Activated CD8-positive, alpha-beta memory T cell treated with anti-CD3 and anti-CD28 coated beads, Interleukin-2, amount 50 U/mL, for 4 hours (primary cell): ENCODE measurements at regions not wholly inside any gene's neighbourhood (a gene's known extent, or its start where the extent isn't known, plus 50 kb on each side); places are given as distances from the start of the nearest gene placed in this dataset.
"Not testable (repeated sequence)": the region's sequence is repeated elsewhere in the genome, so short reads cannot be mapped to it uniquely, and the experiment has no call there.

Experiments used
- DNase-seq: peaks from one replicate; pipeline ENCODE4 v3.0.0-alpha.2; 2020

DNA sequence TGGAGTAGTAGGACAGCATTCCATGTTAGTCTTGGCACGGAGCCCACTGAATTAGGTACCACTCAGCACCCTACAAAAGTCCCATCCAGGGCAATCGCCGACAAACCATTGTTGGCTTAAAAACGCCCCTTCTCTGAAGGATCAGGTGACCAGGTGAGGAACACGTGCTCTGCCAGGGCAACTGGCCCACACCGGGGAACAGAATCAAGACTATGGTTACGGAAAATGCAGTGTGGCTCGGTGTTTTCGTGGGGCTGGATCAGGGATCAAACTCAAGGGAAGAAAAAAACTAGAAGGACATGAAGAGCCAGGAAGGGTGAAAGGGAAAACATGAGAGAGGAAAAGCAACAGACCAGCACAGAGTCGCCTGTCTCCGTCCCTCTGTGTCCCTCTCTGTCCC lies 177.8 kb upstream of the ARID1B start:
- no peak for DNase-seq

DNA sequence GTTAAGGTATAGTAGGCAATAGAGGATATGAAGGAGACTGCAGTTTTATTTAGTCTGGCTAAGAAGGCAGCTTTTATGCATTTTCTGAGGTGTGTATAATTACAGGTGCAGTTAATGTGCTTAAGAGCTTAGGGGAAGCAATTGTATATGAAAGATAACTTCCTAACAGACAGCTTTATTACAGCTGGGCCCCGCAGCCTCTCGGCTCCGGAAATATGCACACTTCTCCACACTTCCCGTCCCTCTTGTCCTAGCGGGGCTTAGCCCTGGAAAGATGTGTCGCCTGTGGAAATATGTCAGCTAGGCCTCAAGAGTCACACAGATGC lies 178.4 kb upstream of the ARID1B start:
- no peak for DNase-seq

DNA sequence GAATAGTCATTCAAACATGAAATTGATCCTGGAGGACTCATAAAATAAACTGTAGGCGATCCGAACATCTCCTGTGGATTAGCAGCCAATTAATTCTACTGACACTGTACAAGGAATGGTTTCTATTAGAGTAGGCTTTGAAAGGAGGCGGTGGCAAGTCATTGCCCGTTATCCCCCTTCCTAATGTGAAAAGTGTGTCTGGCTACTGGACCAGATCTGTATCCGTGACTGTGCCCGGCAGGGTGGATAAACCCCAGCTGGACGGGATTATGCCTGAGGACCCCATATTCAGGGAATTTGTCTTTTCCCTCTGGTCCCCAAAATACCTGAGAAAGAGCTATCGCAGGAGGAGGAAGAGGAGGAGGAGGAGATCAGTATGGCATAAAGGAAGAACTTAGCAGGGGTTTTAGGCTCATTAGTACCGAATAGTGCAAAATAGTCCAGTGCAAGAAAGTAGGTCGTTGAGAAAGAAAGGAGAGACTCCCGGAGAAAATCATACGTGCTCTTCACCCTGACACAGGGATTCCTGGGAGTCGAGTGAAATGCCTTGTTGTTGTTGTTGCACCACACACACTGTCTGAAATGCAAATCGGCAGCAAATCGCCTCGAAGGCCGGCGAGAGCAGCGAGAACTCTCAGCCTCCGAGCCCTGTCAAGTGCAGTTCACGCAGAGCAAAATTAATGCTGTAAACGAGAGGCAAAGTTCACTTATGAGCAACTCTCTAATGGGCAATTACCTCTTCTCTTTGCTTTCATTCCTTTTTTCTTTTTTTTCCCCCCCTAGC lies 178.9 kb upstream of the ARID1B start:
- no peak for DNase-seq

DNA sequence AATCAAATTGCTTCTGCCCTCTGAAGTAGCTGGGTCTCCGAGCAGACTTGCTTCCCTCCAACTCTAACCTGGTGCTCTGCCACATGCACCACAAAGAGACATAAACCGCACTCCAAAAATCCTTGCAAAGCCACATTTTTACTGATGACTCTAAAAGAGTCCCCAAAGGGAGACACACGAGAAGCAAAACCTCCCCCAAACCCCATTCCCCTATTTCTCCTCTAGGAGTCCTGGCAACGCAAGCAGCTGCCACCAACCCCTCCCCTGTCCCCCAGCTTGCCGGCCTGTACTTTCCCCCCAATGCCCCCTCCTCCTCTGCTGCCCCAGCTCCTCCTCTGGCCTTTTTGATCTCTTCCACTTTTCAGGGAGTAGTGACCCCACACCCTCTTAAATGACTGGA lies 180.1 kb upstream of the ARID1B start:
- no peak for DNase-seq

DNA sequence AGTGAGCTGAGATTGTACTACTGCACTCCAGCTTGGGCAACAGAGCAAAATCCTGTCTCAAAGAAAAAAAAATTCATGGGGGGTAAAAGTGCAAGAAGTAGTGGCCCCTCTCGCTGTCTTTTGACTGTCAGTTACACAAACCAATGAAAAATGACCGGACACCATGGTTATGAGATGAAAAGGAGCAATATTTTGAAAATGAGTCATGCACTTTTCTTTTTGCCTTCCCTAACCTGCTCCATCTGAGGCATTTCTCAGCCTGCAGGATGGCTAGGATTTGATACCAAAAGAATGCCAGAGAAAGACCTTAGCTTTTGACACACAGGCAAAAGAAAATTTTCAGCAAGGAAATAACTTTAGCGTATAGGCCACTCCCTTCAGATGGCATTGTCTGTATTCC lies 181.7 kb upstream of the ARID1B start:
- DNase-seq = no peak

DNA sequence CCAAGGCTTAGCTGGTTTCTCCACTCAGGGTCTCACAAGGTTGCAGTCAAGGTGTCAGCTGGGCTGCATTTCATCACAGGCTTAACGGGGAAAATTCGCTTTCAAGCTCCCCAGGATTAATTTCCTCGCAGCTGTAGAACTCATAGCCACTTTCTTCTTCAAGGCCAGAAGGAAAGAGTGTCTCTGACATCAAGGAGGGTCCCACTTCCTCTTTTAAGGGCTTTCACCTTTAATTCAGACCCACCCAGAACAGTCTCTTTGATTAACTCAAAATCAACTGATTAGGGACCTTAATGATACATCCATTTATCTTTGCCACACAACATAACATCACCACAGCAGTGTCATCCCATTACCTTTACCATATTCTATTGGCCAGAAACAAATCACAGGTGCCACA lies 183.3 kb upstream of the ARID1B start:
- no peak for DNase-seq

DNA sequence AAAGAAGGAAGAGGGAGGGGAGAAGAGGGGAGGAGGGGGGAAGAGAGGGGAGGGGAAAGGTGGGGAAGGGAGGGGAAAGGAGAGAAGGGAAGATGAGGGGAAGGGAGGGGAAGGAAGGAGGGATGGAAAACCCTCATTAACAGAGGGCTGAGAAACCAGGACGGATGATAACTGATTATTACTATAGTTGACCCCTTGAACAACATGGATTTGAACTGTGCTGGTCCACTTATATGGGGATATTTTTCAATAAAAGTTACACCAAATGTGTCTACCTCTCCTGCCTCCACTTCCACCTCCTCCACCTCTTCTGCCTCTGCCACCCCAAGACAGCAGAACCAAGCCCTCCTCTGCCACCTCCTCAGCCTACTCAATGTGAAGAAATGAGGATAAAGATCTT lies 184.1 kb upstream of the ARID1B start:
- DNase-seq = no peak

DNA sequence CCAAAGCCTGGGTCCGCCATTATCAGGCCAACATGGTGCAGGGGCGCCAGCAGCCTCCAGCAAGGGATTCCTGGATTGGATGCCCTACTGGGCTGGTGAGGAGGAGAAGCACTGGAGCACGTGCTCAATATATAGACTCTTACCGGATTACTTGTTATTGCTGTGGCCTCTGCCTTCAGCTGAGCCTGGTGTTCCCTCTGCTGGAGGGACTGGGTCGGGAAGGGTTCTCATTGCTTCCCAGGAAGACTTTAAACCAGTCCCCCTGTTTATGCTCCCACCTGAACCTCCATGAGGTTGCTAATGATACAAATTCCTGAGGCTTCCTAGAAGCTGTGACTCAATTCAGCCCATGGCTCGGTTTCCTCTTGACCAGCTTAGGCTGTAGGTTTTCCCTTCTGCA lies 186.7 kb upstream of the ARID1B start:
- DNase-seq = no peak

DNA sequence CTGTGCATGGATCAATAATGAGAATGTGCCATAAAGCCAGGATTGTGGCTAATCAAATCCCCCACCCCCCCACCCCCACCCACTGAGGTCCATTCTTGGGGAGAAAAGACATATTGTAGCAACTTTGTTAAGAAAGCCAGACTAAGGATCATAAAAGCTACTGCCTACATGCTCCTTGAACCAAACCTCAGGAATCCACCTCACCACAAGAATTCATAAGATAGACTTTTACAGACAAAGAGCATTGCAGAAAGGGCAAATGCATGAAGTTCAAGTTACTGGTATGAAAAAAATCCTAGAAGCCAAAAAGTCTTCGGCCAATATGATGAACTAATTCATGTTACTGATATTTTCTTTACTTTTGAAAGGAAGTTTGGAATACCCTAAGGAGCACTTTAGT lies 187.9 kb upstream of the ARID1B start:
- no peak for DNase-seq

DNA sequence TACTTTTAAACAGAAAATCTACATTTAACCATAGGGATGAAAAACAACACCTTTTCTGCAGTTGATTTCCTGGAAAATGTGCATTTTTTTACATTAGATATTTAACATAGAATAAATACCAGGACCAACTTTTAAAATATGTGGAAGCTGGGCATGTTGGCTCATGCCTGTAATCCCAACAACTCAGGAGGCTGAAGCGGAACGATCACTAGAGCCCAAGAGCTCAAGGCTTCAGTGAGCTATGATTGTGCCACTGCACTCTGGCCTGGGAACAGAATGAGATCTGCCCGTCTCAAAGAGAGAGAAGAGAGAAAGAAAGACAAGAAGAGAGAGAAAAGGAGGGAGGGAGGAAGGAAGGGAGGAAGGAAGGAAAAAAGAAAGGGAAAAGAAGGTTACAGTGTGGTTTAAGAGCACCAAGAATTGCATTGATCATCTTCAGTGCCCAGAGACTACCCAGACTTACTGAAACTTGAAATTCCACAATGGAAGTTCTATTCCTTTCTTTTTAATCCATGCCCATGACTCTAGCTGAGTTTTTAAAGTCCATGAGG lies 189.4 kb upstream of the ARID1B start:
- DNase-seq = no peak

DNA sequence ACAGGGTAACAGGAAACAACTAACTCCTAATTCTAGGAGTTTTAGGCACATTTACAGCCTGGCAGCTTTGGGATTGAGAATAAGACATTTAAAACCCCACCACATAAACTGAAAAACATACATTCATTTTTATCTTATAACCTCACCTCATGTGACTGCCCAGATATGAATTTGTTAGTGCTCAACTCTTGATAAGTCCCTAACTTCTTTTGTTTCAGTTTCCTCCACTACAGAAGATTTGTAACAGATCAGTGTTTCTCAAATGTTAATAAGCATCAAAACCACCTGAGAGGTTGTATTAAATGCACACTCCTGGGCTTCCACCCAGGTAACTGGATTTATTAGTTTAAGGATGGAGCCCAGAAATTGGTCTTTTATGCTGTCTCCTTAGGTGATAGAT lies 190.1 kb upstream of the ARID1B start:
- DNase-seq = no peak

DNA sequence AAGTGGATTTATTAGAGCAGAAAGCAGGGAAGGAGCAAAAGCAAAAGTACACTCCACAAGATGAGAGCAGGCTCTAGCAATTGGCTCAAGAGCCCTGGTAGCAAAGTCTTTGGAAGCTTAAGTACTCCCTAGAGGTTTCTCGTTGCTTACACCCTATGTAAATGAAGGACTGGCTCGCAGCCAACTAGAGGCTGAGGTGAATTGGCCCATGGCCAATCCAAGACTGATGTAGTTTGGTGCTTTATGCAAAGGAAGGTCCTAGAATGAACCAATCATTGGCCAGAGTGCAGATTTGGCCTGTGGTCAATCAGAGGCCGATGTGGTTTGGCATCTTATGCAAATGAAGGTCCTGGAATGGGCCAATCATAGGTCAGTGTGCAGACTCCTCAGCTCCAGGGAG lies 191.3 kb upstream of the ARID1B start:
- DNase-seq = no peak

DNA sequence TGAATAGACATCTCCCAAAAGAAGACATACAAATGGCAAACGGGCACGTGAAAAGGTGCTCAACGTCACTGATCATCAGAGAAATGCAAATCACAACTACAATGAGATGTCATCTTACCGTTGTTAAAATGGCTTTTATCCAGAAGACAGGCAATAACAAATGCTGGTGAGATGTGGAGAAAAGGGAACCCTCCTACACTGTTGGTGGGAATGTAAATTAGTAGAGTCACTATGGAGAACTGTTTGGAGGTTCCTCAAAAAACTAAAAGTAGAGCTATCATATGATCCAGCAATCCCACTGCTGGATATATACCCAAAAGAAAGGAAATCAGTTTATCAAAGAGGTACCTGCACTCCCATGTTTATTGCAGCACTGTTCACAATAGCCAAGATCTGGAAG lies 193.1 kb upstream of the ARID1B start:
- not testable (repeated sequence) for DNase-seq

DNA sequence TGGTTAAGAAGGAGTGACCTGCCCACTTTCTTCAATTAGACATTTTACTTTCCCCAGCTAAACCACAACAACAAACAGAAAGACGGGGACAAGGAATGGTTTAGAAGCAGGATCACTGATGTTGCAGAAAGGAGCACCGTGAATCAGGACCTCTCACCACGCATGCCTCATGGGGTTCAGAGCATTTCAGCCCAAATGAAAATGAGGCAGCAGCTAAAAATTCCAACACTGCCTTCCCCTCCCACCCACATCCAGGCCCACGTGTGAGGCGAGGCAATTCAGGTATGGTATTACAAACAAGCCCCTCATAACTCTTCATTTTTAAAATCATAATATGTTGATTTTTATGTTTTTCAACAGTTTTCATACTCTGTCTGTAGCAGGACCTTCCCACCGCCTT lies 194.1 kb upstream of the ARID1B start:
- no peak for DNase-seq

DNA sequence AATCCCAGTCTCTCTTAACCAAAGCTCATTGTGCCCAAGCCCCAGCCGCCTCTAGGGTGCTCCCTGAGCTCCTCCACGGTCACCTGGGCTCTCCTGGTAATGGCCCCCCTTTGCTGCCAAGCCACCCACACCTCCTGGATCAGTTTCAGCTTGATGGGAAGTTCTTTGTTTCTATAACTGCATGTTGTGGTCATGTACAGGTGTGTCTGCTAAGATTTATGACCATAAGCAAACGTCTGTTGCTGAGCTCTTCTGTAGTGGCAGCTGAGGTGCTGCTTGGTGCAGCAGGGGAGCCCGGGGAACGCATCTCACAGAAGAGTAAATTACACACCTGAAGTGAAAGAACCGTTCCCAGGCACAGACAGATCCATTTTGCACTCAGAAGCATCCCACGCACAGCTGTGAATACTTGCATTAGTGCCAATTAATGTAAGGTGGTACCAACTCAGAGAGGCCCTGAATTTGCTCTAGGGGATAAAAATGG lies 194.6 kb upstream of the ARID1B start:
- no peak for DNase-seq

DNA sequence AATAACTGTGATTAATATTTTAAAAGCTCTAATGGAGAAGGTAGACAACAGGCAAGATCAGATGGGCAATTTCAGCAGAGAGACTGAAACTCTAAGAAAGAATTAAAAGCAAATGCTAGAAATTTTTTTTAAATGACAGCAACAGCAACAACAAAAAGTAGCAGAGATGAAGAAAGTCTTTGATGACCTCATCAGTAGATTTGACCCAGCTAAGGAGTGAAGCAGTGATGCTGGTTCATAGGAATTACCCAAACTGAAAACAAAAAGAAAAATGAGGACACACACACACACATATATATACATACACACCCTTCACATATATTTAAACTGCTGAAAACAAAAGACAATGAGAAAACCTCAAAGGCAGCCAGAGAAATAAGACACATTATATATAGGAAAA lies 197.6 kb upstream of the ARID1B start:
- no peak for DNase-seq

DNA sequence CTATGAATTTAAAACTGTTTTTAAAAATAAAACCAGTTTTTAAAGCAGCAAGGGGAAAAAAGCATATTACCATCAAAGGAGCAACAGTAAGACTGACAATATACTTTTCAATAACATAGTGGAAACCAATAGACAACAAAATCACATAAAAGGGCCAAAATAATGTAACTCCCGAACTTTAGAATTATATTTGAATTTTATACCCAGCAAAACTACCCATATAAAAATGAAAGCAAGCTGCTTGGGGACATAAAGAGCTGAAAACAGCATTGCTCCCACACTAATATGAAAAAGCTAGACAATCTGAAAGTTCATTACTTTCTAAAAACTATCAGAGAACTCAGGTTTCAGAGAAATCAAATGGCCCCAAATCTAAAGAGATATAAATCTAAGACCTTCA lies 199.4 kb upstream of the ARID1B start:
- no peak for DNase-seq

DNA sequence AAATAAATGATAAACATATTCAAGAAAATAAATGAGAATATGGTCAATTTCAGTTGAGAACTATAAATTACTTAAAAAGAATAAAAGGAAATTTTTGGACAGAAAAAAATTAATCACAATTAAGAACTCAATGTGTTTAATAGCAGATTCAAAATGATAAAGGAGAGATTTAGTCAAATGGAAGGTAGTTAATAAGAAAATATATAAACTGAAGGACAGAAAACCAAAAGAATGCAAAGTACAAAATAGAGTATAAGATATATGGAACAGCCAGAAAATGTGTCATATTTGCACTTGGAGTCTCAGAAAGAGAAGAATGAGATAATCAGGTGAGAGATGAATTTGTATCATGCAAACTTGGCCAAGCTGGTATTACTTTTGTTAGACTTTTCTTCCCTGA lies 201.8 kb upstream of the ARID1B start:
- DNase-seq = no peak

DNA sequence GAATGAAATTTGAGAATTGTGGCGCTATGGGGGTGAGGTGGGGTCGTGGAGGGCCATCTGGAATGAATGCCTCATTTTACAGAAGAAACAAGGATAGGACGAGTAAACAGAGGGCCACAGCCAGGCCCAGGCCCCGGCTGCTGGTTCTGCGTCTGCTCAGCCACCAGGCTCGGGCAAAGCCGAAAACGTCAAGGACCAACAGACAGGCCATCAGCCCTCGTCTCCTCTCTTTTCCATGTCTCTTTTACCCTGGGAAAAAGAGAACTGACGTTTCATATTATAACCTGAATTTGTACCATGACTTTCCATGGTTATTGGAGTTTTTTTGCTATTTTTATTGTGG lies 212.4 kb upstream of the ARID1B start:
- DNase-seq = no peak

DNA sequence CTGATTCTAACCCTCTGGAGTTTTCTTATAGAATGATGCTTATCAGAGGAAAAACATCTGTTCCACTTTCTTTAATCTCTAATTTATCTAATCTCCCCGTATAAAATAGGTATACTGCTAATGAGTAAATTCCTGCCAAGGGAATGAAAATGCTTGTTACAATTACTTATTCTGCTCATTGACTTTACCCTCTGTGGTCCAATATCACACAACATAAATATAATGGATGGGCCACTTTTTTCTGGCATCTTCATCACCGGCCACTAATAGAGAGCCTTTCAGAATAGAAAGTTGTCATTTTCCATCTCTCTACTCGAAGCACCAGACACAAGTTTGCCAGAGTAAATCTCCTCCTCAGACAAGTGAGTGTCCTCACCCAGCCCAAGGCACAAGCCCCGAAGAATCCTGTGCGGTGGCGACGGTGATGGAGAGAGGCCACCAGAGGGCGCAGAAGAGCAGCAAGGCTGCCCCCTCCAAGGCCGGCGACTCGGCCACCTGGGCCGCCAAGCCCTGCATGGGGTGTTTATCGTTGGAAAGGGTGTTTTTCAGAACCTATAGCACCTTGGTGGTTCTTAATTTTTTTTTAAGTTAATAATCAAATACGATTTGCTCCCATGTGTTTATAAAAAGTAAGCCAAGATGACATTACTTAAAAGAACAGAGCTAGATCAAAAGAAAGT lies 212.9 kb upstream of the ARID1B start:
- DNase-seq = peak; percentile 80

DNA sequence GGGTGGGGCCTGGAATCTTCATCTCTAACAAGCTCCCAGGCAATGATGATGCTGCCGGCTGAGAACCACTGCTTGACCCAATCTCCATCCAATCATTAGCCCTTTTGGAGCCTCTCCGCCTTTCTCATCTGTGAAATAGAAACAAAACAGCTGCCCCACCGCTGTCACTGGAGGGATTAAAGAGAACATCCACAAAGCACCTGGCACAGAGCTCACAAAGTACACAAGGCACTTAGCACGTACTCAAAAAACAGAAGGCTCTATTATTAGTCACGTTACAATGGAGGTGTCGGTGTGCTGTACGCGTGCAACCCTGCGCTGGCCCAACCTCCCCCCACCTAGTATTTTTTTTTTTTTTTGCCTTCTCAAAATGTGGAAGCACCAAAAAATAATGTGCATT lies 213.5 kb upstream of the ARID1B start:
- DNase-seq = no peak

DNA sequence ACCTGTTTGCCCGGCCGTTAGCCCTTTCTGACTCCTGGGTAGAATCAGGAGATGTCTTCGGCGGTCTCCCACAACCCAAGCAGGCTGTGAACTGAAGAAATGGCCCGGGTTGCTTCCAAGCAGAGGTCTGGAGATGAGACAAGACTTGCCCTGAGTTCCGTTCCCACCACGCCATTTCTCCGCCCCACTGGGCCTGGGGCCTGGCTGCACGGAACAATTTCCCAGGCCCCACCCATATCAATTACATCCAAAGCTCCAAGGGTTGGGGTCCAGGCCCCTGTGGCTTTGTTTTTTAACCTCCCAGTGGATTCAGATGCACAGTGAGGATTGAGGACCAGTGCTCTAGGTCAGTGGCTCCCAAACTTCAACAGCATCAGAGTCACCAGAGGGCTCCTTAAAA lies 214.5 kb upstream of the ARID1B start:
- DNase-seq = no peak

DNA sequence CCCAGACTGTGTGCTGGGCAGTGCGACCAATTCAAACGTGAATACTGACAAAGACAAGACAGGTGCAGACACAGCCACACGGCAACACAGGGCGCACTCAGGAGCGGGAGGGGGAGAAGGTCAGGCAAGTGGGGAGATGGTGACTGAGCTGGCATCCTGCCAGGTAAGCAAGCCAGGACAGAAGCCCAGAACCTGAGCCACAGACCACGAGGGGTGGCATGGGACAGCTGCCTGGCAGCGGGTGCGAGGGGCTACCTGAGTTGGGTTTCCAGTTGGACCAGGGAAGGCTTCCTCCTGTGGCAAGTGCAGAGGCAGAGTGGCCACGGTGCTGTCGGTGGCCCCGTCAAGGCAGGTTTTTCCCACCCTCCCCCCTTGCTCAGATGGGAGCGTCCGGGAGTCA lies 215.2 kb upstream of the ARID1B start:
- no peak for DNase-seq

DNA sequence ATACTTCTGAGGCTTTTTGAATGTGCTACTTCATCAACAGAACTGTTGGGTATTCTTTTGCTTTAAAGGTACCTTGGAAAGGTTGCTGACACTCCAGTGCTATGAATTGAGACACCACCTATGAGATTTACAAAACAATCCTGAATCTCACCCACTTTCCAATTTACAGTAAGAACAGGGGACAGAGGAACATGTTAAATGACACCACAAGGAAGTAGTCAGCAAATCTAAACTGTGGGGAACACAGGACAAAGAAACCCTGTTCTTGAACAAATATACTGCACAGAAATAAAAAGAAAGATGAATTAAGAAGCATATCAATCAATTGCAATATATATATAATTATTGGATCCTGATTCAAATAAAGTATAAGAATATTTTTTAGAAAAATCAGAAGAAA lies 216.7 kb upstream of the ARID1B start:
- DNase-seq = no peak

DNA sequence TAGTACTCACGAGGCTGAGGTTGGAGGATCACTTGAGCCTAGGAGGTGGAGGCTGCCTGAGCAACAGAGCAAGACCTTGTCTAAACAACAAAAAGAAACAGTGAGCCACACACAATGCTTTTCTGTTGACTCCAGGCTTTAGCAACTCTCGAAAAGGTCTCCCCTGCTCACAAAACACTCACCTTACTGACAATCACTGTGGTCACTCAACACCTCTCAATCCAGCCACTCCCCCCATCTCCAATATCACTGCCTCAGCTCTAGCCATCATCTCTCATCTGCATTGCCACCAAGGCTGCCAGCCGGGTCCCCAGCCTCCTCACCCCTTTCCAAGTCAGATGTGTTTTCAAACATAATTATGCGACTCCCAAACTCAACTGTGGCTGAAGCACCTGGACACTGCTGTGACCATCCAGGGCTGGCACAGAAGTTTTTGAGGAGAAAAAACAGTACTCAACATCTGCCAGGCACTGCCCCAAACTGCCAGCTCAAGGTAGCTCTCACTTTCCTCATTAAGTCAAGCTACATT lies 218.0 kb upstream of the ARID1B start:
- DNase-seq = no peak
